BLaER1 (cell line): ENCODE measurements at regions not wholly inside any gene's neighbourhood (a gene's known extent, or its start where the extent isn't known, plus 50 kb on each side); places are given as distances from the start of the nearest gene placed in this dataset.
"Not testable (repeated sequence)": the region's sequence is repeated elsewhere in the genome, so short reads cannot be mapped to it uniquely, and the experiment has no call there.

Source experiments
- H3K27ac ChIP-seq: shearing (Covaris generic); formaldehyde crosslinking; 2 replicates; pipeline ENCODE4 v1.8.1; 2022
- H3K27me3 ChIP-seq: shearing (Covaris generic); formaldehyde crosslinking; 2 replicates; pipeline ENCODE4 v1.8.1; 2022
- H3K36me3 ChIP-seq: shearing (Covaris generic); formaldehyde crosslinking; 2 replicates; pipeline ENCODE4 v1.8.1; 2022
- H3K4me1 ChIP-seq: shearing (Covaris generic); formaldehyde crosslinking; 2 replicates; pipeline ENCODE4 v1.8.1; 2022
- H3K4me2 ChIP-seq: shearing (Covaris generic); formaldehyde crosslinking; 2 replicates; pipeline ENCODE4 v1.8.1; 2022
- H3K4me3 ChIP-seq: shearing (Covaris generic); formaldehyde crosslinking; 2 replicates; pipeline ENCODE4 v1.8.1; 2022
- H3K9ac ChIP-seq: shearing (Covaris generic); formaldehyde crosslinking; 2 replicates; pipeline ENCODE4 v1.8.1; 2022
- H3K9me3 ChIP-seq: shearing (Covaris generic); formaldehyde crosslinking; 2 replicates; pipeline ENCODE4 v1.8.1; 2022
- H4K20me1 ChIP-seq: shearing (Covaris generic); formaldehyde crosslinking; 2 replicates; pipeline ENCODE4 v1.8.1; 2022
- Cebpa-rat ChIP-seq: shearing (Covaris generic); IDR thresholded peaks from 2 replicates; pipeline ENCODE4 v1.8.1; 2022

DNA sequence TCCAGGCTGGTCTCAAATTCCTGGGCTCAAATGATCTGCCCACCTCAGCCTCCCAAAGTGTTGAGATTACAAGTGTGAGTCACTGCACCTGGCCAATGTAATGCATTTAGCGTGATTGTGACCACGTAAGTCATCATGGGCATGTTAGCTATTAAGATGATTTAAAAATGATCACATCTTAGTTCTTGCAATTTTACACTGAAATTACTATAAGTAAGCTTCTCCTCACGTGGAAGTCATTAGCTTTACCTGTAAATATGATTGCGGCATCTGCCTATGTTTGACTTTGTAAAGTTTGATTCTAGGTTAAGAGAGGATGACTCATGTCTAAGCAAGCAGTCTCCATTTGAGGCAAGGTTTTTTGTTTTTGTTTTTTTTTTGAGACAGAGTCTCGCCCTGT, 85.5 kb downstream of the PMAIP1 start:
- H3K27me3 ChIP-seq, result no peaks in the 10 kb centered on the region; the same call in 1 of the 2 replicates
- H3K4me3 ChIP-seq, result no peak overlapping the region
- no peaks in the 10 kb centered on the region for H3K9me3 ChIP-seq
- H3K9ac ChIP-seq, result no peak overlapping the region
- no peaks in the 10 kb centered on the region for H4K20me1 ChIP-seq
- H3K4me1 ChIP-seq, result no peaks in the 10 kb centered on the region
- TF ChIP-seq Cebpa-rat, result no peak
- no peaks in the 10 kb centered on the region for H3K36me3 ChIP-seq
- H3K4me2 ChIP-seq, result no peak overlapping the region
- H3K27ac ChIP-seq, result no peak overlapping the region

DNA sequence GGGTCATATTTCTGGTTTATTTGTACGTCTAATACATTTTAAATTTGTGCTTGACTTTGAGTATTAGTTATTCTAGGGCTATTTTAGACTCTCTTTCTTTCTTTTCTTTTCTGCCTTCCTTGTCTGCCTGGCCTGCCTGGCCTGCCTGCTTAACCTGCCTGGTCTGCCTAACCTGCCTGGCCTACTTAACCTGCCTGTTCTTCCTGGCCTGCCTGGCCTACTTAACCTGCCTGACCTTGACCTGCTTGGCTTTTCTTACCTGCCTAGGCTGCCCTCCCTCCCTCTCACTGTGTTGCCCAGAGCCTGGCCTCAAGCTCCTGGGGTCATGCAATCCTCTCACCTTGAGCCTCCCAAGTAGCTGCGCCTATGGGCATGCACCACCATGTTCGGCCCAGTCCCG, 83.7 kb downstream of the PMAIP1 start:
- Histone ChIP-seq H4K20me1 (no peaks in the 10 kb centered on the region), H3K9me3 (no peaks in the 10 kb centered on the region), H3K4me3 (no peak overlapping the region), H3K4me2 (no peak overlapping the region), H3K27ac (no peak overlapping the region), H3K9ac (no peak overlapping the region), H3K27me3 (no peaks in the 10 kb centered on the region; the same call in 1 of the 2 replicates), H3K4me1 (no peaks in the 10 kb centered on the region), H3K36me3 (no peaks in the 10 kb centered on the region)
- no peak for TF ChIP-seq Cebpa-rat

GRCh38 chr18:59980188-59980637, 80.4 kb downstream of the PMAIP1 start:
- Histone ChIP-seq H3K9me3 (no peaks in the 10 kb centered on the region), H3K27ac (no peak overlapping the region), H4K20me1 (no peaks in the 10 kb centered on the region), H3K27me3 (no peaks in the 10 kb centered on the region; the same call in 1 of the 2 replicates), H3K36me3 (no peaks in the 10 kb centered on the region), H3K4me1 (no peaks in the 10 kb centered on the region), H3K4me2 (no peak overlapping the region), H3K4me3 (no peak overlapping the region), H3K9ac (no peak overlapping the region)
- TF ChIP-seq Cebpa-rat, result no peak

DNA sequence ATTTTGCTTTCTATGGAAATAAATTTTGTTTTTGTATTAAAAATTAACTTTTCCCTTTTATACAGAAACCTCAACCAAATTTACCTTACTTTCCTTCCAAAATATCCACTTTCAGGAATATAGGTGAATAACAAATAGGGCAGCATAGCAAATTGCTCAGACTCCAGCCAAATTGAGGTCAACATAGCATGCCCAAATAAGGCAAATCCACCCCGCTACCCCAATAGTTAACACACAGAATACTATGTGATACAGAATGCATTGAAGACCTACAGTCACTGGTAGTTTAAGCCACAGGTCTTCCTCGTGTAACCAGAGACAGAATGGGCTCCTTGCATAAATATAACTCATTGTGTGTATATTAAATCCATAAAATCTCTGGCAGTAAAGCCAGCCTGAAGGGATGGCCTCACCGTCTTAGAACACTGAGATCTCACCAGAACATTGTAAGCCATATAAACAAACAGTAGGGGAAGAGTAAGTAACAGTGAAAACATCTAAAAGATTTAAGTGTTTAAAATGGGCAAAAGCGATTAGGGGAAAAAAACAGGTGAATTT, 72.2 kb downstream of the PMAIP1 start:
- Histone ChIP-seq H3K27me3 (no peaks in the 10 kb centered on the region), H3K36me3 (no peaks in the 10 kb centered on the region), H3K27ac (no peak overlapping the region), H3K4me3 (no peak overlapping the region), H3K4me2 (no peak overlapping the region), H3K9me3 (peaks cover 7% of the 10 kb centered on the region), H4K20me1 (no peaks in the 10 kb centered on the region), H3K4me1 (no peaks in the 10 kb centered on the region), H3K9ac (no peak overlapping the region)
- TF ChIP-seq Cebpa-rat, result no peak

DNA sequence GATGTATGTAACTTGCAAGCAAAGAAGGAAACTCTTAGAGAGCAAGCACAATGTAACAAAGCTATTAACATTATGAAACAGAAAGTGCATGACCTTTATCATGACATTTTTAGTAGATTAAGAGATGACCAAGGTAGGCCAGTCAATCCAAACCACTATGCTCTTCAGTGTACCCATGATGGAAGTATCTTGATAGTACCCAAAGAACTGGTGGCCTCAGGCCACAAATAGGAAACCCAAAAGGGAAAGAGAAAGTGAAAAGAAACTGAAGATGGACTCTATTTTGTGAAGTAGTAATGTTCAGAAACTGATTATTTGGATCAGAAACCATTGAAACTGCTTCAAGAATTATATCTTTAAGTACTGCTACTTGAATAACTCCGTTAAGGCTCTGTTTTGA, 71.3 kb downstream of the PMAIP1 start:
- H3K27ac ChIP-seq, H3K36me3 ChIP-seq, H4K20me1 ChIP-seq, H3K4me3 ChIP-seq, H3K9me3 ChIP-seq, H3K27me3 ChIP-seq, H3K9ac ChIP-seq, H3K4me1 ChIP-seq, H3K4me2 ChIP-seq: not testable (repeated sequence)

DNA sequence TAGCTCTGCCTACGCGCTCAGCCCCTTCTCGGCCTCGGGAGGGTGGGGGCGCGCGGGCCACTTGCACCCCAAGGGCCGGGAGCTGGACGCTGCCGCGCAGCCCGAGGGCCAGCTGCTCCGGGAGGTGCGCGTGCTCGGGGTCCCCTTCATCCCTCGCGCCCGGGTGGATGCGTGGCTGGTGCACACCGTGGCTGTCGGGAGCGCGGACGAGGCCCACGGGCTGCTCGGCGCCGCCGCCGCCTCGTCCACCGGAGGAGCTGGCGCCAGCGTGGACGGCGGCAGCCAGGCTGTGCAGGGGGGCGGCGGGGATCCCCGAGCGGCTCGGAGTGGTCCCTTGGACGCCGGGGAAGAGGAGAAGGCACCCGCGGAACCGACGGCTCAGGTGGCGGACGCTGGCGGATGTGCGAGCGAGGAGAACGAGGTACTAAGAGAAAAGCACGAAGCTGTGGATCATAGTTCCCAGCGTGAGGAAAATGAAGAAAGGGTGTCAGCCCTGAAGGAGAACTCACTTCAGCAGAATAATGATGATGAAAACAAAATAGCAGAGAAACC, 69.8 kb downstream of the PMAIP1 start:
- not testable (repeated sequence) for H3K9me3 ChIP-seq

DNA sequence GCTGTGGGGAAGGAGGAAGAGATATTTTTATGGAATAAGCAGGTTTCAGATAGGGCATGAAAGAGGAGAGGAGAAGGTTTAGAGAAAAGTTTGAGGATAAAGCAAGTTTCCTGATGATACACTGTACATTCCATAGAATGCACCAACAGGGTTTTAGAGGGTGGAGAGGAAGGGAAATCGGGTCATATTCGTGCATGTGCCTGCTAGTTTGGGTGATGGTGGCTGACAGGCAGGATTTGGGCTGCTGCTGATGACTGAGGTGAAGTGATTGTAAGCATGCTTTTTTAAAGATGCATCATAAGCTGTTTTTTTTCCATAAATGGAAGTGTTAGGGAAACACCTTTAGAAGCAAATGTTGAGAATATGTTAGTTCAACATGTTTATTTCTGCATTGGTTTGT, 68.8 kb downstream of the PMAIP1 start:
- Histone ChIP-seq H3K27me3 (no peaks in the 10 kb centered on the region), H3K4me3 (no peak overlapping the region), H3K27ac (no peak overlapping the region), H3K9me3 (peaks cover 7% of the 10 kb centered on the region), H3K4me1 (no peaks in the 10 kb centered on the region), H4K20me1 (no peaks in the 10 kb centered on the region), H3K36me3 (no peaks in the 10 kb centered on the region), H3K9ac (no peak overlapping the region), H3K4me2 (no peak overlapping the region)
- TF ChIP-seq Cebpa-rat, result no peak

More for the DNA sequence above, 69.8 kb downstream of the PMAIP1 start:
- not testable (repeated sequence) for H3K4me3 ChIP-seq, H4K20me1 ChIP-seq, H3K4me2 ChIP-seq, H3K36me3 ChIP-seq, H3K4me1 ChIP-seq, H3K27ac ChIP-seq, H3K9ac ChIP-seq, H3K27me3 ChIP-seq

DNA sequence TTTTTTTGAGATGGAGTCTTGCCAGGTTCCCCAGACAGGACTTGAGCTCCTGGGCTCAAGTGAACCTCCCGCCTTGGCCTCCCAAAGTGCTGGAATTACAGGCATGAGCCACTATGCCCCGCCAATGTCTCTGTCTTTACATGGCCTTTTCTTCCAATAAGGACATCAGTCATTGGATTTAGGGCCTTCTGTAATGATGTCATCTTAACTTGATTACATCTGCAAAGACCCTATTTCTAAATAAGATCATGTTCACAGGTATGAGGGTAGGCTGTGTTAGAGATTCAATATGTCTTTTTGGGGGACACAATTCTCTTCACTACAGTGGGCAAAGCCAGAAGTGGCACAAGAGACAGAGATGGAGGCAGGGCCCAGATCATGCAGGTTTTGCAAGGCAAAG, 68.1 kb downstream of the PMAIP1 start:
- H3K27me3 ChIP-seq, result no peaks in the 10 kb centered on the region
- H3K4me2 ChIP-seq, result no peak overlapping the region
- H4K20me1 ChIP-seq, result no peaks in the 10 kb centered on the region
- no peak overlapping the region for H3K4me3 ChIP-seq
- TF ChIP-seq Cebpa-rat, result no peak
- peaks cover 7% of the 10 kb centered on the region for H3K9me3 ChIP-seq
- H3K27ac ChIP-seq, result no peak overlapping the region
- no peaks in the 10 kb centered on the region for H3K36me3 ChIP-seq
- H3K9ac ChIP-seq, result no peak overlapping the region
- H3K4me1 ChIP-seq, result no peaks in the 10 kb centered on the region

GRCh38 chr18:59966913-59967312, 67.1 kb downstream of the PMAIP1 start:
- Histone ChIP-seq H3K9me3 (peaks cover 7% of the 10 kb centered on the region), H3K27me3 (no peaks in the 10 kb centered on the region), H3K4me2 (no peak overlapping the region), H3K9ac (no peak overlapping the region), H4K20me1 (no peaks in the 10 kb centered on the region), H3K4me3 (no peak overlapping the region), H3K36me3 (no peaks in the 10 kb centered on the region), H3K4me1 (no peaks in the 10 kb centered on the region), H3K27ac (no peak overlapping the region)
- TF ChIP-seq Cebpa-rat, result no peak

DNA sequence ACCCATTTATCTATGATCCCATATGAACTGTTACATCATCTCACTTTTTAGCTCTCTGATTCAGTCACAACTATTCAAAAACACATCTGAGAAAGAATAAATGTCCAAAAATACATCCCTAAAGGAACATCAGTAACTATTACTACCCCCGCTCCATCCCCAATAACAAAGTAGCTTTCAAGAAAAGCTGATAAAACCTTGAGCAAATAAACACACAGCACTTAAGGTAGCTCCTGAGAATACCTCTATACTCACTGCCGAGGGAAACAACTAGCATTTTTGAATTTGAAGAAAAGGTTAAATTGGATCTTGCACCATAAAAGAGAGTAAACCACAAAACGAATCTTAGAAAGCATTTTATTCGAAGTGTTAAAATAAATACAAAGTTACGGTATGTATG, 63.4 kb downstream of the PMAIP1 start:
- Histone ChIP-seq H3K27me3 (no peaks in the 10 kb centered on the region), H3K4me2 (no peak overlapping the region), H3K9ac (no peak overlapping the region), H4K20me1 (no peaks in the 10 kb centered on the region), H3K9me3 (no peaks in the 10 kb centered on the region; the same call in 1 of the 2 replicates), H3K4me3 (no peak overlapping the region), H3K4me1 (peaks cover 25% of the 10 kb centered on the region), H3K27ac (no peak overlapping the region), H3K36me3 (no peaks in the 10 kb centered on the region)
- no peak for TF ChIP-seq Cebpa-rat

DNA sequence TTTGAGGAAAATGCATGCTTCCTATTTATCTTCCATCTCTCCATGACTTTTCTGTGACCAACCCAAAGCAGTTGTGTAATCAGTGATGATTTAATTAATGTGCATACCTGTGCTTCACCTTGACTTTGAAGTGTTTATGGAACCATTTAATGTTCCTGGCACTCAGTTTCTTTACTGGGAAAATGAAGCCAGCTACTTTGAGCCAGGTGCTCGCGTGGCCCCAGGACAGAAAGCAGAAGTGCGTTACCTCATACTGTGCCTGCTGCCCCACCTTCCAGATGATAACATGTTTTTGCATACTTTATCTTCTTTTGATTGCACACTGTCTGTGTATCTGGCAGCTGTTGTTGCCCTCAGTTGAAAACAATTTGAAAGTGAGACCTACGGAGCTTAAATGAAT, 61.3 kb downstream of the PMAIP1 start:
- Histone ChIP-seq H3K4me2 (no peak overlapping the region), H3K9me3 (no peaks in the 10 kb centered on the region; the same call in 1 of the 2 replicates), H3K27ac (no peak overlapping the region), H4K20me1 (no peaks in the 10 kb centered on the region), H3K4me3 (no peak overlapping the region), H3K36me3 (no peaks in the 10 kb centered on the region), H3K4me1 (peaks cover 38% of the 10 kb centered on the region), H3K9ac (no peak overlapping the region), H3K27me3 (no peaks in the 10 kb centered on the region)
- TF ChIP-seq Cebpa-rat, result no peak
